NCI-H446 (cell line): ENCODE measurements at regions not wholly inside any gene's neighbourhood (a gene's known extent, or its start where the extent isn't known, plus 50 kb on each side); places are given as distances from the start of the nearest gene placed in this dataset.

Experiments used
- DNase-seq, 2 experiments: peaks; one replicate each; lab custom pipeline; 2025; lab: John Stamatoyannopoulos, UW

GRCh38 chr2:71839826-71840225 lies 307.8 kb downstream of the CYP26B1 start:
- no peak for DNase-seq

- no peak for DNase-seq
Measured at GRCh38 chr2:71834796-71835195, 312.9 kb downstream of the CYP26B1 start.

- DNase-seq: no peak
Measured at GRCh38 chr2:71833855-71834560, 313.7 kb downstream of the CYP26B1 start.

- no peak for DNase-seq
Measured at GRCh38 chr2:71833272-71833671, 314.4 kb downstream of the CYP26B1 start.

GRCh38 chr2:71832844-71833243 lies 314.8 kb downstream of the CYP26B1 start:
- no peak for DNase-seq

GRCh38 chr2:71832388-71832787 lies 315.3 kb downstream of the CYP26B1 start:
- no peak for DNase-seq

GRCh38 chr2:71831193-71831577 lies 316.5 kb downstream of the CYP26B1 start:
- peak in 1 of 2 experiments; percentile 12 for DNase-seq

- no peak for DNase-seq
Measured at GRCh38 chr2:71830497-71831192, 317.0 kb downstream of the CYP26B1 start.

GRCh38 chr2:71829008-71829407 lies 318.7 kb downstream of the CYP26B1 start:
- no peak for DNase-seq

GRCh38 chr2:71827973-71828372 lies 319.7 kb downstream of the CYP26B1 start:
- DNase-seq: no peak

GRCh38 chr2:71827524-71827901 lies 320.1 kb downstream of the CYP26B1 start:
- DNase-seq: no peak

- no peak for DNase-seq
Measured at GRCh38 chr2:71826826-71827523, 320.7 kb downstream of the CYP26B1 start.

GRCh38 chr2:71826299-71826698 lies 321.4 kb downstream of the CYP26B1 start:
- no peak for DNase-seq

GRCh38 chr2:71824436-71824835 lies 323.2 kb downstream of the CYP26B1 start:
- no peak for DNase-seq

GRCh38 chr2:71823526-71823925 lies 324.1 kb downstream of the CYP26B1 start:
- DNase-seq: no peak

GRCh38 chr2:71822463-71822862 lies 325.2 kb downstream of the CYP26B1 start:
- DNase-seq: no peak

GRCh38 chr2:71821856-71822255 lies 325.8 kb downstream of the CYP26B1 start:
- no peak for DNase-seq

- peak in 1 of 2 experiments; percentile 74 for DNase-seq
Measured at GRCh38 chr2:71816815-71817214, 330.8 kb downstream of the CYP26B1 start.

GRCh38 chr2:71815701-71816474 lies 331.8 kb downstream of the CYP26B1 start:
- DNase-seq: no peak

- no peak for DNase-seq
Measured at GRCh38 chr2:71814885-71815284, 332.8 kb downstream of the CYP26B1 start.

GRCh38 chr2:71813807-71814470 lies 333.7 kb downstream of the CYP26B1 start:
- no peak for DNase-seq

- no peak for DNase-seq
Measured at GRCh38 chr2:71813315-71813714, 334.3 kb downstream of the CYP26B1 start.
